Type B pancreatic cell (in vitro differentiated cells): ENCODE measurements at regions not wholly inside any gene's neighbourhood (a gene's known extent, or its start where the extent isn't known, plus 50 kb on each side); places are given as distances from the start of the nearest gene placed in this dataset.
"Not testable (repeated sequence)": the region's sequence is repeated elsewhere in the genome, so short reads cannot be mapped to it uniquely, and the experiment has no call there.

Experiments used
- DNase-seq: peaks from one replicate; pipeline ENCODE4 v3.0.0; 2021; ENCODE audit warnings: mixed read lengths; ENCODE audit not compliant: unreplicated experiment; ENCODE audit errors: extremely low spot score
- H3K27ac Mint-ChIP-seq: 2 replicates; pipeline ENCODE4 v1.8.0; 2021; ENCODE audit warnings: mild to moderate bottlenecking, mixed read lengths
- H3K27me3 Mint-ChIP-seq: 2 replicates; pipeline ENCODE4 v1.8.0; 2021; ENCODE audit warnings: mixed read lengths
- H3K36me3 Mint-ChIP-seq: 2 replicates; pipeline ENCODE4 v1.8.0; 2021; ENCODE audit warnings: mixed read lengths
- H3K4me1 Mint-ChIP-seq: one replicate; pipeline ENCODE4 v1.8.0; 2021; ENCODE audit warnings: mixed read lengths; ENCODE audit not compliant: unreplicated experiment
- H3K4me3 Mint-ChIP-seq: 2 replicates; pipeline ENCODE4 v1.8.0; 2021; ENCODE audit warnings: mild to moderate bottlenecking, mixed read lengths
- H3K9me3 Mint-ChIP-seq: 2 replicates; pipeline ENCODE4 v1.8.0; 2021; ENCODE audit warnings: mixed read lengths
- CTCF ChIP-seq: fragments of 200-600 bp; sonication (generic); conservative IDR thresholded peaks from 2 replicates; pipeline ENCODE4 v1.5.0; 2021; ENCODE audit warnings: antibody characterized with exemption, mild to moderate bottlenecking

- Mint-ChIP-seq H3K36me3 (no peaks in the 10 kb centered on the region), H3K9me3 (no peaks in the 10 kb centered on the region), H3K4me3 (no peak overlapping the region), H3K27me3 (peaks cover 12% of the 10 kb centered on the region), H3K27ac (no peak overlapping the region), H3K4me1 (peaks cover 13% of the 10 kb centered on the region)
- no peak for DNase-seq
- no peak for TF ChIP-seq CTCF
Observed at GRCh38 chr2:175806570-175806969, 195.5 kb downstream of the LNPK start.

GRCh38 chr2:175806125-175806490, 196.0 kb downstream of the LNPK start:
- TF ChIP-seq CTCF: no peak
- Mint-ChIP-seq H3K4me1 (peaks cover 13% of the 10 kb centered on the region), H3K27ac (no peak overlapping the region), H3K9me3 (no peaks in the 10 kb centered on the region), H3K4me3 (no peak overlapping the region), H3K36me3 (no peaks in the 10 kb centered on the region), H3K27me3 (peaks cover 12% of the 10 kb centered on the region)
- no peak for DNase-seq

- DNase-seq: no peak
- H3K4me3 Mint-ChIP-seq: no peak overlapping the region
Observed at GRCh38 chr2:175805442-175806124, 196.5 kb downstream of the LNPK start.

GRCh38 chr2:175804122-175804521, 197.9 kb downstream of the LNPK start:
- no peak for DNase-seq
- Mint-ChIP-seq H3K27me3 (peaks cover 12% of the 10 kb centered on the region), H3K9me3 (no peaks in the 10 kb centered on the region), H3K36me3 (no peaks in the 10 kb centered on the region), H3K4me3 (no peak overlapping the region), H3K27ac (no peak overlapping the region), H3K4me1 (peaks cover 13% of the 10 kb centered on the region)
- no peak for TF ChIP-seq CTCF

More at GRCh38 chr2:175805442-175806124, 196.5 kb downstream of the LNPK start:
- Mint-ChIP-seq H3K9me3 (no peaks in the 10 kb centered on the region), H3K27me3 (peaks cover 12% of the 10 kb centered on the region), H3K4me1 (peaks cover 13% of the 10 kb centered on the region), H3K27ac (no peak overlapping the region), H3K36me3 (no peaks in the 10 kb centered on the region)
- TF ChIP-seq CTCF: no peak

- H3K36me3 Mint-ChIP-seq, H3K27ac Mint-ChIP-seq, H3K27me3 Mint-ChIP-seq, DNase-seq, H3K9me3 Mint-ChIP-seq, H3K4me3 Mint-ChIP-seq, H3K4me1 Mint-ChIP-seq: not testable (repeated sequence)
Observed at GRCh38 chr2:175796422-175796821, 205.6 kb downstream of the LNPK start.

- TF ChIP-seq CTCF: no peak
- H3K36me3 Mint-ChIP-seq: peaks cover 6% of the 10 kb centered on the region
- no peak overlapping the region for H3K4me3 Mint-ChIP-seq
- H3K9me3 Mint-ChIP-seq: peaks cover 8% of the 10 kb centered on the region
- no peak overlapping the region for H3K27ac Mint-ChIP-seq
- H3K27me3 Mint-ChIP-seq: no peaks in the 10 kb centered on the region
- H3K4me1 Mint-ChIP-seq: no peaks in the 10 kb centered on the region
- DNase-seq: no peak
Observed at GRCh38 chr2:175793648-175794047, 208.4 kb downstream of the LNPK start.
